NB4 (cell line): ENCODE measurements at regions not wholly inside any gene's neighbourhood (a gene's known extent, or its start where the extent isn't known, plus 50 kb on each side); places are given as distances from the start of the nearest gene placed in this dataset.
A peak's percentile ranks its signal among the peaks of the same experiment; 100 is the strongest.

Experiments used
- DNase-seq: peaks from one replicate; pipeline ENCODE4 v3.0.0; 2010; ENCODE audit warnings: low read depth
- H3K4me3 ChIP-seq: one replicate; pipeline ENCODE4 v1.5.1; 2011; ENCODE audit warnings: mild to moderate bottlenecking, low read depth, low read length, moderate library complexity
- CTCF ChIP-seq: IDR thresholded peaks from one replicate; pipeline ENCODE4 v1.5.1; 2012; ENCODE audit warnings: low read depth, low read length
- MAX ChIP-seq: IDR thresholded peaks from 2 replicates; pipeline ENCODE4 v1.6.1; 2011; ENCODE audit warnings: low read depth, low read length
- MYC ChIP-seq: IDR thresholded peaks from 2 replicates; pipeline ENCODE4 v1.6.1; 2011; ENCODE audit warnings: low read depth, low read length
- POLR2A ChIP-seq: IDR thresholded peaks from 2 replicates; pipeline ENCODE4 v1.6.1; 2011; ENCODE audit warnings: mild to moderate bottlenecking; ENCODE audit not compliant: insufficient read length; ENCODE audit errors: extremely low read depth

- H3K4me3 ChIP-seq: no peak overlapping the region
- TF ChIP-seq POLR2A (no peak), MAX (no peak), CTCF (no peak), MYC (no peak)
- DNase-seq: no peak
Measured at GRCh38 chr4:81997313-81997712, 376.5 kb downstream of the HNRNPD start.

GRCh38 chr4:81990898-81991297 lies 382.9 kb downstream of the HNRNPD start:
- DNase-seq: no peak
- H3K4me3 ChIP-seq: no peak overlapping the region
- TF ChIP-seq MYC: no peak

GRCh38 chr4:81990211-81990610 lies 383.6 kb downstream of the HNRNPD start:
- no peak overlapping the region for H3K4me3 ChIP-seq
- TF ChIP-seq CTCF: no peak
- TF ChIP-seq MYC: no peak
- no peak for TF ChIP-seq MAX
- TF ChIP-seq POLR2A: no peak
- DNase-seq: no peak

- H3K4me3 ChIP-seq: no peak overlapping the region
- TF ChIP-seq POLR2A (no peak), MYC (no peak), MAX (no peak), CTCF (no peak)
- DNase-seq: no peak
Measured at GRCh38 chr4:81989202-81989601, 384.6 kb downstream of the HNRNPD start.

- no peak for DNase-seq
- H3K4me3 ChIP-seq: no peak overlapping the region
- no peak for TF ChIP-seq POLR2A
- TF ChIP-seq MYC: no peak
Measured at GRCh38 chr4:81988178-81988577, 385.6 kb downstream of the HNRNPD start.

- TF ChIP-seq POLR2A (no peak), CTCF (no peak), MAX (no peak), MYC (no peak)
- no peak for DNase-seq
- H3K4me3 ChIP-seq: no peak overlapping the region
Measured at GRCh38 chr4:81984746-81985145, 389.0 kb downstream of the HNRNPD start.

GRCh38 chr4:81982846-81983540 lies 390.8 kb downstream of the HNRNPD start:
- TF ChIP-seq POLR2A (no peak), MYC (no peak), MAX (no peak), CTCF (no peak)
- H3K4me3 ChIP-seq: no peak overlapping the region
- DNase-seq: peak; percentile 73
